SK-N-SH (cell line): ENCODE measurements at regions not wholly inside any gene's neighbourhood (a gene's known extent, or its start where the extent isn't known, plus 50 kb on each side); places are given as distances from the start of the nearest gene placed in this dataset.

Source experiments
- CTCF ChIA-PET: fragments of 300-600, 350-600 bp; formaldehyde crosslinking; extraction: SDS; loops from one replicate; lab custom pipeline; 2021; lab: Yijun Ruan, JAX
- POLR2A ChIA-PET: fragments of 350-600 bp; sonication (Branson Sonifier 250); formaldehyde crosslinking; extraction: SDS; loops from one replicate; lab custom pipeline; 2020; ENCODE audit warnings: antibody characterized with exemption, inconsistent platforms; lab: Yijun Ruan, JAX
- DNase-seq: peaks from one replicate; pipeline ENCODE4 v3.0.0; 2012
- H2AFZ ChIP-seq: fragments of 200-600 bp; sonication (generic); 2 replicates; pipeline ENCODE4 v1.8.1; 2016; ENCODE audit warnings: antibody characterized with exemption, mild to moderate bottlenecking, low read depth
- H3F3A ChIP-seq: fragments of 200-600 bp; sonication (generic); replicated peaks from 2 replicates; pipeline ENCODE3; 2016; ENCODE audit warnings: antibody characterized with exemption, mild to moderate bottlenecking; ENCODE audit not compliant: insufficient read depth
- H3K27ac ChIP-seq, 2 experiments: fragments of 200-500 bp in 1 of 2; fragments of 200-600 bp in 1 of 2; sonication (Bioruptor generic) in 1 of 2; sonication (generic), shearing (Covaris generic) in 1 of 2; 2 replicates each; pipeline versions ENCODE4 v1.5.1 to v1.6.1; 2014 to 2016; ENCODE audit warnings: low read depth in 2 of 2, inconsistent platforms in 1 of 2, low read length in 1 of 2, mild to moderate bottlenecking in 1 of 2, mixed read lengths in 1 of 2
- H3K27me3 ChIP-seq: fragments of 200-600 bp; sonication (generic), shearing (Covaris generic); 2 replicates; pipeline ENCODE4 v1.6.1; 2016; ENCODE audit warnings: mixed run types; ENCODE audit not compliant: insufficient read depth
- H3K36me3 ChIP-seq, 2 experiments: fragments of 200-500 bp in 1 of 2; fragments of 200-600 bp in 1 of 2; sonication (Bioruptor generic) in 1 of 2; sonication (generic) in 1 of 2; replicated peaks in 1 of 2; 2 replicates each; pipeline versions ENCODE3 to v1.5.1; 2014 to 2016; ENCODE audit warnings: low read length in 1 of 2, mild to moderate bottlenecking in 1 of 2; ENCODE audit not compliant: insufficient read depth in 2 of 2, control insufficient read depth in 1 of 2
- H3K4me1 ChIP-seq, 2 experiments: fragments of 200-500 bp in 1 of 2; fragments of 200-600 bp in 1 of 2; sonication (Bioruptor generic) in 1 of 2; sonication (generic), shearing (Covaris generic) in 1 of 2; 2 replicates each; pipeline versions ENCODE4 v1.5.1 to v1.6.1; 2014 to 2016; ENCODE audit warnings: low read depth in 1 of 2, low read length in 1 of 2, mixed run types in 1 of 2; ENCODE audit not compliant: insufficient read depth in 2 of 2, control insufficient read depth in 1 of 2
- H3K4me2 ChIP-seq: fragments of 200-600 bp; sonication (generic), shearing (Covaris generic); 2 replicates; pipeline ENCODE4 v1.6.1; 2017; ENCODE audit warnings: mixed run types
- H3K4me3 ChIP-seq, 2 experiments: fragments of 200-500 bp in 1 of 2; fragments of 200-600 bp in 1 of 2; sonication (Bioruptor generic) in 1 of 2; sonication (generic), shearing (Covaris generic) in 1 of 2; 2 replicates each; pipeline versions ENCODE4 v1.5.1 to v1.8.1; 2014 to 2016; ENCODE audit warnings: low read depth in 2 of 2, inconsistent platforms in 1 of 2, low read length in 1 of 2, mild to moderate bottlenecking in 1 of 2, mixed read lengths in 1 of 2, moderate library complexity in 1 of 2
- H3K79me2 ChIP-seq: fragments of 200-600 bp; sonication (generic); 2 replicates; pipeline ENCODE4 v1.8.1; 2017; ENCODE audit warnings: mild to moderate bottlenecking; ENCODE audit not compliant: insufficient read depth
- H3K9ac ChIP-seq: fragments of 200-600 bp; sonication (generic); 2 replicates; pipeline ENCODE4 v1.6.1; 2017; ENCODE audit warnings: mixed run types
- H3K9me2 ChIP-seq: fragments of 200-600 bp; sonication (generic); 2 replicates; pipeline ENCODE4 v1.6.1; 2017; ENCODE audit warnings: mixed run types
- H3K9me3 ChIP-seq: fragments of 200-600 bp; sonication (generic); 2 replicates; pipeline ENCODE4 v1.6.1; 2017; ENCODE audit warnings: mixed run types, mild to moderate bottlenecking, moderate library complexity
- H4K20me1 ChIP-seq: fragments of 200-600 bp; sonication (generic); 2 replicates; pipeline ENCODE4 v1.6.1; 2017; ENCODE audit warnings: mild to moderate bottlenecking, mixed run types; ENCODE audit not compliant: insufficient read depth
- EZH2phosphoT487 ChIP-seq: fragments of 200-600 bp; sonication (generic); IDR thresholded peaks from 2 replicates; pipeline ENCODE4 v1.6.1; 2017; ENCODE audit warnings: low read depth, mixed run types, mild to moderate bottlenecking, antibody characterized with exemption, moderate library complexity, borderline replicate concordance
- GABPA ChIP-seq: IDR thresholded peaks from 2 replicates; pipeline ENCODE4 v1.4.0; 2012; ENCODE audit warnings: low read depth, mild to moderate bottlenecking
- IRF3 ChIP-seq: fragments of 150-350 bp; IDR thresholded peaks from 2 replicates; pipeline ENCODE4 v1.6.1; 2016; ENCODE audit warnings: mild to moderate bottlenecking, low read depth, low read length
- MXI1 ChIP-seq: IDR thresholded peaks from 2 replicates; pipeline ENCODE4 v1.6.1; 2012; ENCODE audit warnings: mild to moderate bottlenecking, low read depth, low read length, improper control_type of control experiment
- NRF1 ChIP-seq: IDR thresholded peaks from 2 replicates; pipeline ENCODE4 v1.6.1; 2012; ENCODE audit warnings: low read depth, mild to moderate bottlenecking, low read length
- PBX3 ChIP-seq: IDR thresholded peaks from 2 replicates; pipeline ENCODE4; 2012
- POLR2AphosphoS5 ChIP-seq: IDR thresholded peaks from 2 replicates; pipeline ENCODE4 v1.6.1; 2012; ENCODE audit warnings: low read depth, low read length
- SIN3A ChIP-seq: IDR thresholded peaks from 2 replicates; pipeline ENCODE4 v1.6.1; 2012; ENCODE audit warnings: low read depth, mild to moderate bottlenecking, low read length, moderate library complexity, borderline replicate concordance
- SMC3 ChIP-seq: IDR thresholded peaks from 2 replicates; pipeline ENCODE4 v1.6.1; 2012; ENCODE audit warnings: low read depth, low read length, improper control_type of control experiment
- TEAD4 ChIP-seq: IDR thresholded peaks from 2 replicates; pipeline ENCODE4 v1.4.0; 2012; ENCODE audit warnings: mild to moderate bottlenecking, borderline replicate concordance; ENCODE audit not compliant: insufficient read depth
- WGBS: methylation state at CpG from one replicate; pipeline ENCODE4 v1.1.6; 2017; ENCODE audit warnings: low lambda C conversion rate; 5-methylcytosine and 5-hydroxymethylcytosine counted together

GRCh38 chr2:82124629-82125028 lies 1820.1 kb upstream of the LRRTM1 start (continued):
- TF ChIP-seq SMC3 (no peak), SIN3A (no peak), PBX3 (no peak)

- CTCF ChIA-PET: no interaction called here
- WGBS: 58% methylated on average over 5 of the region's 5 CpGs
These were observed 1816.1 kb upstream of the LRRTM1 start for GRCh38 chr2:82120654-82121053.

GRCh38 chr2:82120115-82120514 lies 1815.6 kb upstream of the LRRTM1 start:
- DNase-seq: no peak
- ChIA-PET CTCF (no interaction called here), POLR2A (no interaction called here)
- no peak for TF ChIP-seq GABPA
- TF ChIP-seq SMC3: no peak
- Histone ChIP-seq H3K79me2 (no peaks in the 10 kb centered on the region), H3K4me3 (no peak overlapping the region), H3F3A (no peaks in the 10 kb centered on the region), H3K9me3 (no peaks in the 10 kb centered on the region), H3K4me2 (no peak overlapping the region), H3K27me3 (no peaks in the 10 kb centered on the region), H4K20me1 (no peaks in the 10 kb centered on the region), H3K36me3 (no peaks in the 10 kb centered on the region), H3K27ac (no peak overlapping the region), H3K4me1 (no peaks in the 10 kb centered on the region), H3K9me2 (no peaks in the 10 kb centered on the region), H2AFZ (no peak overlapping the region), H3K9ac (no peak overlapping the region)
- WGBS: 5% methylated on average over 2 of the region's 2 CpGs

More at GRCh38 chr2:82120654-82121053, 1816.1 kb upstream of the LRRTM1 start:
- H3K4me2 ChIP-seq: no peak overlapping the region
- H3K79me2 ChIP-seq: no peaks in the 10 kb centered on the region
- H3K36me3 ChIP-seq: no peaks in the 10 kb centered on the region
- no peaks in the 10 kb centered on the region for H4K20me1 ChIP-seq
- H3K9ac ChIP-seq: no peak overlapping the region
- no peaks in the 10 kb centered on the region for H3K9me2 ChIP-seq
- POLR2A ChIA-PET: no interaction called here
- H3K9me3 ChIP-seq: no peaks in the 10 kb centered on the region
- TF ChIP-seq MXI1 (no peak), TEAD4 (no peak), IRF3 (no peak), NRF1 (no peak), POLR2AphosphoS5 (no peak), EZH2phosphoT487 (no peak)
- no peaks in the 10 kb centered on the region for H3F3A ChIP-seq
- no peaks in the 10 kb centered on the region for H3K27me3 ChIP-seq
- no peak for DNase-seq
- no peak overlapping the region for H2AFZ ChIP-seq
- no peak overlapping the region for H3K4me3 ChIP-seq
- H3K4me1 ChIP-seq: no peaks in the 10 kb centered on the region
- H3K27ac ChIP-seq: no peak overlapping the region
